ENCODE measurements at regions not wholly inside any gene's neighbourhood (a gene's known extent, or its start where the extent isn't known, plus 50 kb on each side); places are given as distances from the start of the nearest gene placed in this dataset.
A peak's percentile ranks its signal among the peaks of the same experiment; 100 is the strongest.

DNA sequence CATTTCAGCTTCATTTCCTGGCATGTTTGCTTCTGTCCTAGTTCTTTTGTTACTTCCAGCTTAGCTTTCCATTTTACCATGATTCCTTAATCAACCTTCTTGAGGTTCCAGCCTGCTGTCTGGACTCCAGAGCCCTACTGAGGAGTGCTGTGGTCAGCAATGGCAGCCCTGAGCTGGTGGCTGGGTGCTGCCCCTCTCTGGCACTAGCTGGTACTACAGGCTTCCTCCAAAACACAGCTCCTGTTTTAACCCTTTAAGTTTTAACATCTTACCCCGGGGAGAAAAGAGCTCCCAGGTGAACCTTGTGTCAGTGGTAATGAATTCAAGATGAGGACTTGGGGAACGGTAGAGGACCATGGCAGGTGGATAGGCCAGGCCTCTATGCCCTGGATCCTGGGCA, 395.5 kb downstream of the TMEM114 start:
- DNase-seq (ENCODE audit: low read depth in 2 of 2), result no peak

DNA sequence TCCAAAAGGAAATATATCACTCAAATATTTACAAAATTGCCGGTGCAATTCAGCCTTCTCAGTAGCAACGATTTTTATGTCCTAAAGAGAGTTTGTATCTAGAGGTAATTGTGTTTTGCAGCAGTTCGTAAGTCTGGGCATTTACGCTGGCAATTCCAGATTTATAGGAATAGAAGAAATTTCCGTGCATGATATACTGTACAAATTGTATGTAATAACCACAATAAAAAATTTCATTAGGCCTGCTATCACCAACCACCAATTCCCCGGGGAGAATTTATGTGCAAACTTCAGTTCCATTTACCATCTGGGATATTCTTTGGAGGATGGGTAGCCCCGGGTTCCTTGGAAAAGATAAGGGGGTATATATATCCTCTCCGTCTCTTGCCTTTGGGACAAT, 401.5 kb downstream of the TMEM114 start:
- no peak for DNase-seq (ENCODE audit: low read depth in 2 of 2)

DNA sequence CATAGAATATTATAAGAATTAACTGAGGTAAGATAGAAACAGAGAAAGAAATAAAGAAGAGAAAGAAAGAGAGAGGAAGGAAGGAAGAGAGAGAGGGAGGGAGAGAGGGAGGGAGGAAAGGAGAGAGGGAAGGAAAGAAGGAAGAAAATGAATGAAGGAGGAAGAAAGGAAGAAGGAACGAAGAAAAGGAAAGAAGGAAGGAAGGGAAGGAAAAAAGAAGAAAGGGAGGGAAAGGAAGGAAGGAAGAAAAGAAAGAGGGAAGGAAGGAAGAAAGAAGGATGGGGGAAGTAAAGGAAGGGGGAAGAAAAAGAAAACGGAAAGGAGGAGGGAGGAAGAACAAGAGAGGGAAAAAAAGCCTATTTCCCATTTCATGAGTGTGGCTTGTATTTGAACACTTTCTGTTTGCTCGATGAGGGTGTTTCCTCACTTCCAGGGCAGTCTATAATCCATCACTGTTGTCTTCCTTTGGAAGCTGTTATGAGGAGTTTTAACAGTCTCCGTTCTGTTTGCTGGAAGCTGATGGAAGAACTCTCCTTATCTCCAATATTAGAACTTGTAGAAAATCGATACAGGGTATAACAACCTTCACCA, 402.4 kb downstream of the TMEM114 start:
- DNase-seq (ENCODE audit: low read depth in 2 of 2), result no peak

DNA sequence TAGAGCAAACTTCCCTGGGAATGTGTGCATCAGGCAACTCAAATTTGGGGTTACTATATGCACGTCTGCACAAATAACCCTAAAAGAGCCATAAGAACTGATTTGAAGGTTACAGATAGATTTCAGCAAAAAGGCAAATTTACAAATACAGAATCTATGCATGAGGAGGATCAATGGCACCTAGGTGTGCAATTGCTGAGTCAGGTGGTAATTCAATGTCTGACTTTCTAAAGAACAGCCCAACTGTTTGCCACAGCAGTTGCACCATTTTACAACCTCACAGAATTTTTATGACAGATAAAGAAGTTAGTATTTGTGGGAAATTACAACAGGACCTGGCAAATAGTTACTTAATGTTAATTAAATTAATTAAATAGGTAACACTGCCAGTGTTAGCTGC, 405.5 kb downstream of the TMEM114 start:
- DNase-seq (ENCODE audit: low read depth in 2 of 2), result no peak

DNA sequence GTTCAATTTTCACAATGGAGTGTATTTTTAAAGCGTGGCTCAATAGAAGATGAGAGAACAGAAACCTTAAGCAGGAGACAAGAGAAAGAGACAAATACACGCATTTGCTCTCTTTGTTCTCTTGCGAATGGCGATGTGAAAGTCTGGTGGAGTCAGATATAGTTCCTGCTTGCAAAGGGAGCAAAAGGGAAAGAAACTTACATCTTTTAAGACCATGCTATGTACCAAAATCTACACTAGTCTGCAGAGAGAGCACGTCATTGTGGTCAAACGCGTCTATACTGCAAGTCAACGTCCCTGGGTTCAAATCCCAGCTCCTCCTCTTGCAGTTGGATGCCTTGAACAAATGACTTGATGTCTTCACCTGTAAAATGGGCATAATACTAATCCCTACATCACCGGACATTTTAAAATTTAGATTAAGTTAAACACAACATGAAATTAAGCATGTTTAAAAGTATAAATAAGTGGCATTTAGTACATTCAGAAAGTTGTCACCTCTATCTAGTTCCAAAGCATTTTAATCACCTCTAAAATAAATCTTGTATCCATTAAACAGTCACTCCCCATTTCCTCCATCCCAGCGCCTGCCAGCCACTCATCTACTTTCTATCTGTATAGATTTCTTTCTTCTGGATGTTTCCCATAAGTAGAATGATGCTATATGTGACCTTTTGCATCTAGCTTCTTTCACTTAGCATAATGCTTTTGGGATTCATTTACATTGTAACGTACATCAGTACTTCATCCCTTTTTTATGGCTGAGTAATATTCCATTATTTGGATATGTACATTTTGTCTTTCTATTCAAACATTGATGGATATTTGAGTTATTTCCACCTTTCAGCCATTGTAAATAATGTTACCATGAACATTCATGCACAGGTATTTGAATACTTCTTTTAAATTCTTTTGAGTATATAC, 406.9 kb downstream of the TMEM114 start:
- no peak for DNase-seq (ENCODE audit: low read depth in 2 of 2)

DNA sequence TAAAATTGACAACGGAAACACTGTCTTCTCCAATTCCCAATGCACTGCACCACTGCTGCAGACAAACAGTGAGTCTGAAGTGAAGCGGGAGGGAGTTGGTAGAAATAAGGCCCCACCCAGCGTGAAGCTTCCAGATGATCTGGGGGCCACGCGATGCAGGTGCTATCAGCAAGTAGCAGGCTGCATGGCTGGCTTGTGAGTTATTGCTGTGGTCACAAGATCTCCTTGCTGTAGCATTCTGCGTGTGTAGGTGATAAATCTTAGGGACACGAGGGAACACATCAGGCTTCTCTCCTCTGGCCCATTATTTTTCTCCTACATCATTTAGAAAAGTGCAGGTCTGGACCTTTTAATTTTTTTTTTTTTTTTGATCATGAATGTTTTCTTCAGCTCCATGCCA, 407.6 kb downstream of the TMEM114 start:
- no peak for DNase-seq (ENCODE audit: low read depth in 2 of 2)

DNA sequence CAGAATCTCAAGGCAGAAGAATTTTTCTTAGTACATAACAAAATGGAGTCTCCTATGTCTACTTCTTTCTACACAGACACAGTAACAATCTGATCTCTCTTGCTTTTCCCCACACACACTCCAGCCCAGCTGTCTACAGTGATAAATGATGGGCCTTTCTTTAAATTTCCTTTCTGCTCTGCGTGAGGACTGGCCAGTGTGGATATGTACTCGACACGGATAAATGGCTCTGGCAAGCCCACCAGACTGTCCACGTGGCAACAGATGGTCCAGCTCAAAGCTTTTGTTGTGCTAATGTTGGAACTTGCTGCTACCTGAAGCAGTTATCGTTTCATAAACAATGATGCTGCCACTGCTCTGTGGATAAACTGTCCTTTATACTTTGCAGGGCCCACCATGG, 410.7 kb downstream of the TMEM114 start:
- no peak for DNase-seq (ENCODE audit: low read depth in 2 of 2)

DNA sequence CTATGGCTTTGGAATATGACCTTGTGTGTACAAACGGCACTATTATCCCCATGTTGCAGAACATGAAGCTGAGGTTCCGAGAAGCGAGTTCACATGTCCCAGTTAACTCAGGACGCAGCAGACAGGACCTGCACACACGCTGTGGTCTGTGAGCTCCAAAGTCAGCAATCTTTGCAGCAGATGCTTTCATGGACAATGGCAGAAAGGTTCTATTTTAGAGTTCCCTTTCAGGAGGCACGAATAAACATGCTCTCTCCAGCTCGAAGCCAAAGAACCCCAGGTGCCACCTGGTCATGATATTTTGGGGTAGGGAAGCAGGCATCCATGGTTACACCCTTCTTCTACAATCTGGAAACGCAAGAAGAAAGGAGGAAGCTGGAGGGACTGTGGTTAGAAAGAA, 412.0 kb downstream of the TMEM114 start:
- no peak for DNase-seq (ENCODE audit: low read depth in 2 of 2)

DNA sequence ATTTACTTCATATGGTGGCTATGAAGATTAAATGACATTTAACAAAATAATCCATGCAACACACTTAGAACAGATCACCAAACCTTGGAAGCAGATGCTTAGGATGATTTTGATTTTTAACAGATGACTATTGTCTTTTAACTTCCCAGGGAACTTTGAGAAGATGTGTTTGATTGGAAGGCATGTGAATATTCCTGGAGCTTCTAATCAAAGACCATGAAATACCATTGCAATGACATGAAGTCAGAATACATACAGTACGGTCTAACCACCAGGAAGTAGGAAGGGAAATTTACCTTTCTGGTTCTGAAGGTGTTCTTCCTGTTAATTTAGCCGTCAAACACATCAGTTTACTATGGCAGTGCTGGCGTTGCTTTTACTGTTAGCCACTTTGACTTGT, 414.9 kb downstream of the TMEM114 start:
- DNase-seq (ENCODE audit: low read depth in 2 of 2), result no peak

DNA sequence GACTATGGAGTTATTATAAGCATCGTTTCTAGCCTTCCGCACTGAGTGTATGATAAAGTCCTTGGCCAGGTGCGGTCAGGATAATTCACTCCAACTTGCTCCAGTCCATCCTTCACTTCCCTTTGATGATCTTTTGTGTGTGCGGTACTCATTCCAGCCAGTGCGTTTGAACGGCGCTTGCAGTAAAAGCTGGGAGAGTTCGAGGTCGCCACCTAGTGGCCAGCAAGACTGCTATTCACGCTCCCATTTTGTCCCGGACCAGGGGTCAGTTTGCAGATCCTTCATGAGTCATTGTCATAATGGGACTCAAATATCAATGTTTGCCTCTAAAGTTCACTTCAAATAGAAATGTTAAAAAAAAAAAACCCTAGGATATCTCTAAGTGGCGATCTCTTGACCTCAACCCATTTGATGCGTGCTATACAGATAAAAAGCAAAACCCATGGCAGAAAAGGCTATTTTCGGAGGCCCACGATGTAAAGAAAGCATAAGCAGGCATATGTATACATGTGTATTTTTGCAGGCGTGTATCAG, 417.1 kb downstream of the TMEM114 start:
- DNase-seq (ENCODE audit: low read depth in 2 of 2), result peak; percentile 55 to 74

DNA sequence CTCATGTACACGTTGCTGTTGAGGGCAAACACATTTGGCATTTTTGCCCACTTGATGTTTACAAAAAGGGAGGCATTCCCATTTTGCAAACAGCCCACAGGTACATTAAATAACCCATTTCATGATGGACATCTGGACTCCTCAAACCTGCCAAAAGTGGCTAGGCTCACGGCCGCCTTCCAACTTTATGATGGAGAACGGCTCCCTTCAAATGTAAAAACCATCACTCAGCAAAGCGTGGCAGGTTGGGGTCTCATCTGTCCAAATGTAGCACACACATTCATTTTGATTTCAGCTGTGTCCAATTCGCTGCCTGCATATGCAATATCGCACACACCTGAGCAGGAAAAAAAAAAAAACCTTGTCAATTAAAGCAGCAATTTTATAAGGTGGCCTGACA, 417.8 kb downstream of the TMEM114 start:
- DNase-seq (ENCODE audit: low read depth in 2 of 2), result no peak

DNA sequence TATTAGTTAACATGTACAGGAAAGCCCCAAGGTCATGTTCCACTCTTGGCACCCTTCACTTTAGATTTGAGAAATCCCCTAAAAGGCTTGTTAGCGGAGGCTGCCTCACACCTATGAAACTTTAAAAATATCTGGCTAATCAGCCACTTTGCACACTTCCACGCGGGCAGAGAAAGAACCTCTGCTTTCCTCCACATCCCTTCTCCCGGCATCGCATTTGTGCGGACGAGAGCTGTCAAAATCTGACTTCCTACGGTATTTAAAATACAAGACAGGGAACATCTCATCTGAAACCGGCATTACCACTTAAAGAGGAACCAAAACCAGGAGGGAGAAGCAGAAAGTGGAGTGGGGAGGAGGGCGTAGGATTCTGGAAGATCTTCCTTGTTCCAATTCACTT, 422.3 kb downstream of the TMEM114 start:
- no peak for DNase-seq (ENCODE audit: low read depth in 2 of 2)

DNA sequence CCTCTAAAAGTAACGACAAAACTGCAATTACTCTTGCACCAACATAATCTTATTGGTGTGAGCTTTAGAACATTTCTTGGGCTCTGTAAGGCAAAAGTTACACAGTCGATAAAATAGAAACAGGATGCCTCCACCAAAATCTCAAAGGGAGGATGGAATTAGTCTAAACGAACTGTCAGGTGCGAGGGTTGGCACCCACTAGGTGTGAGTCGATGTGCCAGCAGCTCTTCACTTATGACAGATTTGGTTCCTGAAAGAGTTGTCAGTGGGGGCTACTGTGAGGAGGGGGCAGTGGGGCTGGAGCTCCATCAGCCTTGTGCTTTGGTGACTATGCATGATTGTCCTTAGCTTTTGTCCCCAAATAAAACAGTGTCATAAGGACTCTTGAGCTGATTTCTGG, 422.9 kb downstream of the TMEM114 start:
- no peak for DNase-seq (ENCODE audit: low read depth in 2 of 2)

DNA sequence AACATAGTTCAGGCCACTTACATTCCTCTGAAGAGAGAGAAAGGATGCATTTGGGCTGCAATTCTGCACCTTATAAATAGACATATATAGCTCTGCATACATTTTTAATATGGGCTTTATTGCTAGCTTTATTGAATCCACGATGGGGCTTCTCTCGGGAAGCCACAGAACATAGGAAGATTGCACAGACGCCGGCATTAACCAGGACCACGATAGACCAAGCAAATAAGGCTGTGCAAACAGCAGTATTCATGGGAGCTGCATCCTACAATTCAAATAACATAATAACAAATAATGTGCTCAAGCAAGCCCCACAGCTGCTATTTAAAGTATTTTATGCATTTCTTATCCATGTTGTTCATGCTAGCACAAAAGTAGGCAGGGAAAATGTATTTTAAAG, 432.3 kb downstream of the TMEM114 start:
- DNase-seq (ENCODE audit: low read depth in 2 of 2), result no peak

DNA sequence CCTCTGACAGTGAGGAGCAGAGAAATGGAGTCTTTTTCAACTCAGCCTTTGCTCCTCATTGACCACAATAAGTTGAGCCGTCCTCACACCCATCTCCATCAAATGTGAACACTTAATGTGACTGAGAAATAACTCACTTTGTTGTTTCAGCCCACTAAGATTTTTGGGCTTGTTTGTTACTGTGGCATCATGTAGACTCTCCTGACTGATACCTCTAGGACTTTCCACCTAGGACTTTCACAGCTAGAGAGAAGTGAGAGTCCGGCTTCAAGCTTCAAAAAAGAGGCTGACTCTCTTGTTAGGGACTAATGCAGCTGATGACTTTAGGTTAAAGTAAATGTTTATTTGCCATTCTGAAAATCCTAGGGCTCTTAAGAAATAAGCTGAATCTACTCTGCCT, 435.0 kb downstream of the TMEM114 start:
- no peak for DNase-seq (ENCODE audit: low read depth in 2 of 2)

DNA sequence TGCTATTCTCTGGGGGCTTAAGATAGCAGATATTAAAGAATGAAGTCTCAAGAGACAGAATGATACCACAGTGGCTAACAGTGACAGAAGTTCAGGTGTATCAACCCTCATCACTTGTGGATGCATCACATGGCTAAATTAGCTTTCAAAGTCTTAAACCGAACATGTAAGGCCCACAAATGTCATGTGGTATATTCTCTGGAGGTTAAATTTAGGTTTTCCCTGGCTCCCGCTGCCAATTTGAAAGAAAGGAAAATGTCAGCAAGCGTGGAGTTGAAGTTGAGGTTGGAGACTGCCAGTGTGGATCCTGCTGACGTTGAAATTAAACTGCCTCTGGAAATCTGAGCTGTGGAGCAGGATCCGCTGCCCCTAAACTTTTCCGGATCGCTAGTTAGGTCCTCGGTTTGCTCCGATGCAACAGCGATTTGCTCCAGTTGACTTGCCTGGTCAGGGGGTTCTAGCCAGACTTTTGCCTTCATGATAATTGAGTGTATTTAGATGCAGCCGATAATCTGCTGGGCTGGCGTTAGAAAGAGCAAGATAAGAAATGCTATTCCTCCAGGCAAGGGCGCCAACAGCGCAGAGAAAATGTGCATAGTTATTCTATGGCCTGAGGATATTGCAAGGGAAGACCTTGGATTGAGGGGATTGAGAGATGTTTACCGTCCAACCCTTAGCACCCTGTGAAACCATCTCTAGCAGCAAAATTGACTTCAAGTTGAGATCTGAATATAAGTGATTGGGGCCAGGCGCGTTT, 443.9 kb downstream of the TMEM114 start:
- no peak for DNase-seq (ENCODE audit: low read depth in 2 of 2)

DNA sequence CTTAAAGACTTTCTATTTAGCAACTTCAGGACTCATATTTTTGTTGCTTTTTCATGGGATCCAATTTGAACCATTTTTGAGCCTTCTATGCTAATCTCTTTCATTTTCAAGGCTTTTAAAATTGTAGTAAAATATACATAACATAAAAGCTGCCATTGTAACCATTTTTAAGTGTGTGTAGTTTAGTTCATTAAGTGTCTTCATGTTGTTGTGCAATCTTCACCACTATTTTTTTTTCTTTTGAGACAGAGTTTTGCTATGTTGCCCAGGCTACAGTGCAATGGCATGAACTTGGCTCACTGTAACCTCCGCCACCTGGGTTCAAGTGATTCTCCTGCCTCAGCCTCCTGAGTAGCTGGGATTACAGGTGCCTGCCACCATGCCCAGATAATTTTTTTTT, 451.6 kb downstream of the TMEM114 start:
- DNase-seq (ENCODE audit: low read depth in 2 of 2), result no peak

DNA sequence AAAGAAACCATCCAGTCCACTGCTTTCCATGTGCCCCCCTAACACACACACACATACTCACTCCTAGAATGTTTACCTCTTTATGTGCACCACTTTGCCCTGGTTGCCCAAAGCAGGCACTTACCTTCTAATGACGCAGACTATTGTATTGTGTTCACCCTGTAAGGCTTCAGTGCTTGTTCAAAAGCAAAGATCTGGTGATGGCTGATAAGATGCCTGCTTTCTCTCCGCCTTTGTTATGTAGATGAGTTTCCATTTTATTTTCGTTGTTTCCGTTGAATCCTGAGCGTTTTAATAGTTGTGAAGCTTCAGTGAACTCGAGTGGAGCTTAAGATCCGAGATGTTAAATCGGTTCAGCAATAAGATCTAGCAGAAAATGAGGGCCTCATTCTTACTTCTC, 452.7 kb downstream of the TMEM114 start:
- no peak for DNase-seq (ENCODE audit: low read depth in 2 of 2)

DNA sequence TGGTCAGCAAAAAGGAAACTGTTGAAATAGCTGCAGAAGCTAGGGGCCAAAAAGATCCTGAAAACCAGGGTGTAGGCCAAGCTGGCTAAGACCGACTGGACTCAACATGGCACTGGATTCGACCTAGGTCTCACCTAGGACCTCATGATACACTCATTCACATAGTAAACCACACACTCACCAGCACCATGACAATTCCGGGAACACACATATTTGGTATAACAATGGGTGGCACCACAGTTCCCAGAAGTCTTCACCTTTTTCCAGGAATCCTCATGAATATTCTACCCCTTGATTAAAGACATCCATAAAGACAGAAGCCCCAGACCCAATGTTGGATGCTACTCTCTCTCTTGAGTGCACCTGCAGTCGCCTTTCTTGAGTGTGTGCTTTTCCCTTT, 460.1 kb downstream of the TMEM114 start:
- no peak for DNase-seq (ENCODE audit: low read depth in 2 of 2)

DNA sequence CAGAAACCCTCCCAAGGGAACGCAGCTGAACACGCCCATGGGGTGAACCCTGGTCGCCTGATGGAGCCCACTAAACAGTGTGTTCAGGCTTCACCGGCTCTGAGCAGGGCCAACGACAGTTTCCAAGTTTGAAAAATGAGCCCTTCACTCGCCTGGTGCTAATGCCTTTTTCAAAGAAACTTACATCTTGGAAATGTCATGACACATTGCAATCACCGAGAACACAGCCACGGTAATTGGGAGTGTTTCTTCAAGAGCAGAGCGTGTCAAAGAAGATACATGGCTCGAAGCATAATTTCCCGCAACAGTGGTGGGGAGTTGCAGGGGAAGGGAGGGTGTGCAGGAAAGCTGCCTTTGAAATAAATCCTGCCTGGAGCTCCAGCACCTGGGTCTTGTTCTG, 463.2 kb downstream of the TMEM114 start:
- no peak for DNase-seq (ENCODE audit: low read depth in 2 of 2)

DNA sequence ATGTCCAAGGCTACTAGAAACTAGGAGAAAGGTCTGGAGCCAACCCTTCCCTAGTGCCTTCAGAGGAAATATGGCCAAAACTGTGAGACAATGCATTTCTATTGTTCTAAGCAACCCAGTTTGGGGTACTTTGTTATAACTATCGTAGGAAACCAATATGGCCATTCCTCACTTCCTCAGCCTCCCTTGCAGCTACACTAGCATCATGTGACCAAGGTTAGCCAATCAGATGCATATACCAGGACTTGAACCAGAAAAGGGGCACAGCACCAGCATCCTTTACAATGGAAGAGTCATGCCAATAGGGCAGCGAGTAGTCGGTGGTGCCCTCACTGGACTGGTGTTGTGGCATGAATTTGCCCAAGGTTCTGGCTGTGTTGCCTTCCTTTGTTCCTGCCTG, 464.0 kb downstream of the TMEM114 start:
- DNase-seq (ENCODE audit: low read depth in 2 of 2), result no peak

DNA sequence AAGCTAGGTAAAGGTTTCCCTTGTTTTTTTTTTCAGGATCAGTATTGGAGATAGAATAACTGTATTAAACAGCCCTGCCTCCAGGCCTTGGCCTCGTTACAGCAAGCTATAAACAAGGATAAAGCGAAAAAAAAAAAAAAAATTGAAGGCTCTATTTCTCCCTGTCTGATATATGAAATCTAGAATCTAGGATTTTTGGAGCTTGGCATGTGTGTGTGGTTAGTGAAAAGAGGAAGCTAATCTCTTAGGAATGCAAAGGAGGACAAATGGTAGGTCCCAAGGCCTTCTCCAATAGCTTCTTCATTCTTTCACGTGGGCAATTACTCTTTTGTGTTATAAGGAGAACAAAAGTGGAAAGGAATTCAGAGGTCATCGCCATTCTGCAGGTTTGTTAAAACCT, 470.3 kb downstream of the TMEM114 start:
- no peak for DNase-seq (ENCODE audit: low read depth in 2 of 2)

All from lung microvascular endothelial cell (primary cell).